ENCODE measurements at regions not wholly inside any gene's neighbourhood (a gene's known extent, or its start where the extent isn't known, plus 50 kb on each side); places are given as distances from the start of the nearest gene placed in this dataset.

GRCh38 chr2:234133004-234133403 is 82.5 kb downstream of the SPP2 start:
- TF ChIP-seq, protein P1, sequence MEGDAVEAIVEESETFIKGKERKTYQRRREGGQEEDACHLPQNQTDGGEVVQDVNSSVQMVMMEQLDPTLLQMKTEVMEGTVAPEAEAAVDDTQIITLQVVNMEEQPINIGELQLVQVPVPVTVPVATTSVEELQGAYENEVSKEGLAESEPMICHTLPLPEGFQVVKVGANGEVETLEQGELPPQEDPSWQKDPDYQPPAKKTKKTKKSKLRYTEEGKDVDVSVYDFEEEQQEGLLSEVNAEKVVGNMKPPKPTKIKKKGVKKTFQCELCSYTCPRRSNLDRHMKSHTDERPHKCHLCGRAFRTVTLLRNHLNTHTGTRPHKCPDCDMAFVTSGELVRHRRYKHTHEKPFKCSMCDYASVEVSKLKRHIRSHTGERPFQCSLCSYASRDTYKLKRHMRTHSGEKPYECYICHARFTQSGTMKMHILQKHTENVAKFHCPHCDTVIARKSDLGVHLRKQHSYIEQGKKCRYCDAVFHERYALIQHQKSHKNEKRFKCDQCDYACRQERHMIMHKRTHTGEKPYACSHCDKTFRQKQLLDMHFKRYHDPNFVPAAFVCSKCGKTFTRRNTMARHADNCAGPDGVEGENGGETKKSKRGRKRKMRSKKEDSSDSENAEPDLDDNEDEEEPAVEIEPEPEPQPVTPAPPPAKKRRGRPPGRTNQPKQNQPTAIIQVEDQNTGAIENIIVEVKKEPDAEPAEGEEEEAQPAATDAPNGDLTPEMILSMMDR (IDR thresholded peaks at IDR 0.05) = no peak
- TF ChIP-seq POLR2A (IDR thresholded peaks at IDR 0.05) = no peak
